NCI-H1048 (cell line): ENCODE measurements at regions not wholly inside any gene's neighbourhood (a gene's known extent, or its start where the extent isn't known, plus 50 kb on each side); places are given as distances from the start of the nearest gene placed in this dataset.
"Not testable (repeated sequence)": the region's sequence is repeated elsewhere in the genome, so short reads cannot be mapped to it uniquely, and the experiment has no call there.

Source experiments
- DNase-seq: peaks from one replicate; lab custom pipeline; 2025; lab: John Stamatoyannopoulos, UW

DNA sequence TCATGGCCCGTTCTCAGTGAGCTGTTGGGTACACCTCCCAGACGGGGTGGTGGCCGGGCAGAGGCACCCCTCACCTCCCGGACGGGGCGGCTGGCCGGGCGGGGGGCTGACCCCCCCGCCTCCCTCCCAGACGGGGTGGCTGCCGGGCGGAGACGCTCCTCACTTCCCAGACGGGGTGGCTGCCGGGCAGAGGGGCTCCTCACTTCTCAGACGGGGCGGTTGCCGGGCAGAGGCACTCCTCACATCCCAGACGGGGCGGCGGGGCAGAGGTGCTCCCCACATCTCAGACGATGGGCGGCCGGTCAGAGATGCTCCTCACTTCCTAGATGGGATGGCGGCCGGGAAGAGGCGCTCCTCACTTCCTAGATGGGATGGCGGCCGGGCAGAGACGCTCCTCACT, 129.7 kb upstream of the DAAM1 start:
- not testable (repeated sequence) for DNase-seq

DNA sequence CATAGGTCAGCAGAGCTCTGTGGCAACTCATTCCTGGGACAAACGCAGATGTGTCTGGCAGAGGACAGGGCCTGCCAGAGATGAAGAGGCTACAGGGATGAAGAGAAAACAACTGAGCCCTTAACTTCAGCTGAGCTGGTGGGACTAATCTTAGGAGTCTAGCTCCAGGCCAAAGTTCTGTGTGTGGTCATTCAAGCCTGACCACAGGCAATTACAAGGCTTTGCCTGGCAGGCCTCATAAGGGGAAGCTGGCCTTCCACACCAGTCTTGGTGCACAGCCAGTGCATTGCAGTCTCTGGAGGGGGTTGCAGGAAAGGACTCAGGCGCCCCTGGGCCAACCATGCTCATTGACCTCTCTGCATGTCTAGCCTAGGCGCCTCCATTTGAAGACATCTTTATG, 127.6 kb upstream of the DAAM1 start:
- no peak for DNase-seq

DNA sequence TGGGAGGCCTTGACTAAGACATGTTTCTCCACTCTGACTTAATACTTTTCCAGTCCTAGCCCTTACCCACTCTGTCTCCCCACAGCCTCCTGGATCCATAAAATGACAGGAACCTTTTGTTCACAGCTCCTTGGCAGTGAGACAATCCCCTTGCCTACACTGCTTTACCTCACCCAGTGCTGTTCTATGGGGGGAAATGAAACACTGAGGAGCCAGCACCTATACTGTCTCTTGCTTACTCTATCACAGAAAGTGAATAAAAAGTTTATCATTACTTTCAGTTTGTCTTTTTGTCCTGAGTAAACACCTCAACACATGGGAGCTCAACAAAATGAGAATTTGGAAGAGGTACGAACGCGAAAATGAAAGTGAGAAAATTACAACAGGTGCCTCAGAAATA, 127.2 kb upstream of the DAAM1 start:
- no peak for DNase-seq

DNA sequence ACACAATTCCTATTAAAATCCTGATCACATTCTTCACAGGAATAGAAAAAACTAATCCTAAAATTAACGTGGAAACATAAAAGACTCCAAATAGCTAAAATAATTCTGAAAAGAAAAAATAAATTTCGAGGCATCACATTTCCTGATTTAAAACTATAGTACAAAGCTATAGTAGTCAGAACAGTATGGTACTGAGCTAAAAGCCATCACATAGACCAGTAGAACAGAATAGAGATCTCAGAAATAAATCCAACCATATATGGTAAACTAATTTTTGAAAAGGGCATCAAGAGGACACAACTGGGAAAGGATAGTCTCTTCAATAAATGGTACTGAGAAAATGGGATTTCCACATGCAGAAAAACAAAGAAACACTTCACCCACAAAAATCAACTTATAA, 125.2 kb upstream of the DAAM1 start:
- no peak for DNase-seq

DNA sequence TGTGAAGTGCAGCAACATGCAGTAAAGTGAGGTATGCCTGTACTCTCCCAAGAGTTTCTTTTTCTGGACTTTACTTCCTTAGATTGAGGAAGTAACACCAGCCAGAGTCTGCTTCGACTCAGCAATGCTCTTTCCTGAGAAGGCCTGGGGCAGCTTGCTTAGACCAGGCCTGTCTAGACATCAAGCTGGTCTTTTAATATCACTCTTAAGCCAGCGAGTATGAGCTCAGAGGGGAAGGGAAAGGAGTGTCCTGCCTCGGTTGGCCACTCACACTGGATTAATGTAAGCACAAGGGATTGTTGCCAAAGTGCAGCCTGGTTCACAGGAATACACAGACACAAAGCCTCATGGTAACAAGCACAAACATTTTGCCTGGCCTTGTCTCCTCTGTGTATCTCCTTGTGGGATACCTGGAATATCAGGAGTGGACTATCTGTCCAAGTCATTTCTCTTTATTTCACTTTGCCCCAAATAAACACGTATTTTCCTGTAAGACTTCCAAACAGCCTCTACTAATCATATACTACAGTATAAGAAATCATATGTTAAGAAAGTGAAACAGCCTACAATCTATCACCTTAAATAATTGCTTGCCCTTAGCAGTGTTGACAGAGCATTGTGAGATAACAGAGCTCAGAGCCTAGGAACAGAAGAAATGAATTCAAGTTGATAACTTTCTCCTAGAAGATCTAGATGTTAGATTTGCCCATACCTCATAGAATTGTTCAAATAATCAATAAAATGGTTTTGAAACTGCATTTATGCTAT, 121.2 kb upstream of the DAAM1 start:
- DNase-seq: no peak

DNA sequence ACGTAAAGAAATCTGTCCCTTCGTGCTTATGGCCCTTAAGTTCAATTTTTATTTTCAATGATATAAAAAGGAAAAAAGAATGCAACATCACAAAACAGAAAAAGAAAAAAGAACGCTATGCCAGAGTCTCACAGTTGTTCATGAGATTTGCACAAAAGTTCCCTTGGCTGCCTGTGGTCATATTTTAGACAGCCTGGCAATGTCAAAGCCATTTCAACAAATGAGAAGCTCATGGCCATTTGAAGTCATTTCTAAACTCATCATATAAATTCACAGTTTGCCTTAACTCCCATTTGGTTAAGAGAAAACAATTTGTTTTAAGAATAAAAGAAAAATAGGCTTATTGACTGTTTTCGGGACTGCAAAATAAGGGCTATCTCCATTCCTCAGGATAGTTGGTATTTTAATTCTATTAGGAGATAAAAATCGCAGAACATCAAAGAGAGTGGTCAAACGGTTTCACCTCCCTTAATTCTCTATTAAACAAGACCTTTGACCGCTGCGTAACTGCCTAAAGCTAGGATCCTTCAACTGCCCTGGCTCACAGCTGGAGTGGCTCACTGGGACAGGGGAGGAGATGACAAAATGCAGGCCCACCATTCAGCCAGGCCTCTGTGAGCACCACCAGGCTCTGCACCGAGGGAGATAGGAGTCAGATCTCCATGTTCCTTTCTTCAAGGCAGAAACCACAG, 119.2 kb upstream of the DAAM1 start:
- DNase-seq: no peak

DNA sequence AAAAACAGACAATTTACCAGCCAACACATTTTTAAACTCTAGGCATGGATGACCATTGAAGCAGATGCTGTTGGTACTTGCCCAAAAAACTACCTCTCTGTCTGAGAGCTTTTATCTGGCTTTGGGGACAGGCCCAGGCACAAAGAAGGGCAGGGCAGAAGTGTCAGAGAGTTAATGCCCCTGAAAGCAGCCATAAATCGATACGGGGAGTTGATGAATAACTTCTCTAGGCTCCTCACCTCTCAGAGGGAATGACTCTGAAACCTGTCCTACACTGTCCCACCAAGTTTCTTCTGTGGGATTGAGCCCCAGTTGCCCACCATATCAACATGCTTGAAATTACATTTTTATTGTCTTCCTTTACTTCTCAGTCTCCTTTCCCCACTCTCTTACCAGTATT, 113.0 kb upstream of the DAAM1 start:
- no peak for DNase-seq

DNA sequence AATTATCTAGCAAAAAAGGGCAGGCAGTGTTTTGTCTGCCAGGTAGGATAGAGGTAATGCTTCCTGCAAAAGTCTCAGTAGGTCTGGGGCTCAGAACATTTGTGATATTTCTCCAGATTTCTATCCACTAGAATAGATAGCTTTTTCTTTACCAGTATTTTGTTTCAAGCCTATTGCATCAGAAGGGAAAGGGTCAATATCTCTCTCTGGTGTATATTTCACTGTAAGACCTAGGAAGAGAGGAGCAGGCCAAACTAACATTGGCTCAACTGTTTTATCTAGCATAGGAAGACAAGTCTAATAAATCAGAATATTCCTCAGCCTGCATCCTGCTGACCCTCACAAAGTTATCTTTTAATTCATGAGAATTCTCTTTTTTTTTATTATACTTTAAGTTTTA, 106.7 kb upstream of the DAAM1 start:
- no peak for DNase-seq

DNA sequence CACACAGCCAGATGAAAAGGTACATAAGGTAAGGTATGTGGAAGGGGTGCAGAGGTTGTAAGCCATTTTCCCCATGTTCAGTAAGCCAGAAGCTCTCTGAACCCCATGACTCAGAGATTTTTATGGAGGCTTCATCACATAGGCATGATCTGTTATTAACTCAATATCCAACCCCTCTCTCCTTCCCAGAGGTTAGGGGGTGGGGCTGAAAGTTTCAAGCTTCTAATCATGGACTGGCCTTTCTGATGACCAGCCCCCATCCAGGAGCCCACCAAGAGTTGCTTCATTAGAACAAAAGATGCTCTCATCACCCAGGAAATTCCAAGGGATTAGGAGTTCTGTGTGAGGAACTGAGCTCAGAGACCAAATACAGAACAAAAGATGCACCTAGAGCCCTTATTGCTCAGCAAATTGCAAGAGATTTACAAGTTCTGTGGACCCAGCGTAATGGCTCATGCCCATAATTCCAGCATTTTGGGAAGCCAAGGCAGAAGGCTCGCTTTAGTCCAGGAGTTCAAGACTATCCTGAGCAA, 103.2 kb upstream of the DAAM1 start:
- no peak for DNase-seq

DNA sequence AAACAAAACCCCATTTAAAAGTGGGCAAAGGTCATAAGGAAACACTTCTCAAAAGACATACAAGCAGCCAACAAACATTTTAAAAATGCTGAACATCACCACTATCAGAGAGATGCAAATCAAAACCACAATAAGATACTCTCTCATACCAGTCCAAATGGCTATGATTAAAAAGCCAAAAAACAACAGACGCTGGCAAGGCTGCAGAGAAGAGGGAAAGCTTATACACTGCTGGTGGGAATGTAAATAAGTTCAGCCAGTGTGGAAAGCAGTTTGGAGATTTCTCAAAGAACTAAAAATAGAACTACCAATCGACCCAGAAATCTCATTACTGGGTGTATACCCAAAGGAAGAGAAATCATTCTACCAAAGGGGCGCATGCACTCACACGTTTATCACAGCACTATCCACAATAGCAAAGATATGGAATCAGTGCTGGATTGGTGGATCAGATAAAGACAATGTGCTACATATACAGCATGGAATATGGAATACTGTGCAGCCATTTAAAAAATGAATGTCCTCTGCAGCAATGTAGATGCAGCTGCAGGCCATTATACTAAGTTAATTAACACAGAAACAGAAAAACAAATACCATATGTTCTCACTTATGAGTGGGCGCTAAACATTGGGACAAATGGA, 102.1 kb upstream of the DAAM1 start:
- no peak for DNase-seq

DNA sequence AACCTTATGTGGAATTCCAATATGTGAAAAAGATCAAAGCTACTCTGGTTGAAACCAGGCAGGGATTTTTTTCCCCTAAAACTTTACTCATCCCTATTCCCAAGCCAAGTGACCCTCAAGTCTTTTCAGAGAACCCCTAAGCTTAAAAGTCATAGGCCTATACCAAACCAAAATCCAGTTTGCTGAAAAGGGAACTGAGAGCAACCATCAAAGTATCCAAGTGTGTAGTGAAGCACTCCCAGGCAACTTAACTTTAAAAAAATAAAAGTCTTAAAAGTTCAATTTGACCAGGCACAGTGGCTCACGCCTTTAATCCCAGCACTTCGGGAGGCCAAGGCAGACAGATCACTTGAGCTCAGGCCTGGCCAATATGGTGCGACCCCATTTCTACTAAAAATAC, 101.2 kb upstream of the DAAM1 start:
- DNase-seq: no peak

DNA sequence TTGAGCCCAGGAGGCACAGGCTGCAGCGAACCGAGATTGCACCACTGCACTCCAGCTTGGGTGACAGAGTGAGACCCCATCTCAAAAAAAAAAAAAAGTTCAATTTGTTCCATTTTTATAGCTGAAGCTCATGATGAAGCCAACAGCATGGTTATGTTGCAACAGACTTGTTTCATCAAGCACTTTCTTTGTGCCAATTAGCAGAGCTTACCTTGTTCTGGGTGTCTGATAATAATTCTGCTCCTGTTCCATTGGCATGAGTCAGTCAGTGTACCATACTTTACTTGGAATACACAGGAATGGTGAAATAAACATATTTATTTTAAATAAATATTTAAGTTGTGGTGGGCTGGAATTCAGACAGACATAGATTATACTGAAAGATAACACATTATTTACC, 100.8 kb upstream of the DAAM1 start:
- no peak for DNase-seq

DNA sequence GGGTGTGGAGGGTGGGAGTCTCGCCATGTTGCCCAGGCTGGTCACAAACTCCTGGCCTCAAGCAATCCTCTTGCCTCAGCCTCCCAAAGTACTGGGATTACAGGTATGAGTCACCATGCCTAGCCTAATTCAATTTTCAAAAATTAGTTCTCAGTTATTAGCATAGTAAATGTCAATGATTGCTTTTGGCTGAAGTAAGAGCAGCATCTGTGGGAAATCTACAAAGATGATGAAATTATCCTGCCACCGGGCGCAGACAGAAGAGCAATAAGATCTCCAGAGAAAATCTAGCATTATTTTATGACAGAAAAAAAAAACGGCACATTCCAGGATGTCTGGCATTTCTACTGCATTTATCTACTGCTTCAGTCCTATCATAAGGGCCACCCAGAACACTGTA, 97.9 kb upstream of the DAAM1 start:
- DNase-seq: no peak

DNA sequence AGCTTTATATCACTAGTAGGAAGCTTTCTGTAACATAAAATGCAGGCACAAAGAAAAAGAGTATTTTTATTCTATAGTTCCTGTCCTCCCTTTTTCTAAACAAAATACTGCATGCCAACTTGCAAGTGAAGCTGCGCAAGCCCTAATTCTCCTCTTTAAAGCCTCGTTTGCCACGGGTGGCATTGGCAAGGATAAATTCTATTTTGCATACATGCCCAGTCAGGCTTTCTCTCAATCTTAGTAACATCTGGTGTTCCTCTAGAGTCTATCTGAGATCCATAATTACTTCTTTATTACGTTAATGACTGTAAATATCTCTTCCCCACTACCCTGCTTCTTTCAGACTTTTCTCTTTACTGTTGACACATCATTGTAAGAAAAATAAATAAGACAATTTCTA, 97.1 kb upstream of the DAAM1 start:
- DNase-seq: no peak

DNA sequence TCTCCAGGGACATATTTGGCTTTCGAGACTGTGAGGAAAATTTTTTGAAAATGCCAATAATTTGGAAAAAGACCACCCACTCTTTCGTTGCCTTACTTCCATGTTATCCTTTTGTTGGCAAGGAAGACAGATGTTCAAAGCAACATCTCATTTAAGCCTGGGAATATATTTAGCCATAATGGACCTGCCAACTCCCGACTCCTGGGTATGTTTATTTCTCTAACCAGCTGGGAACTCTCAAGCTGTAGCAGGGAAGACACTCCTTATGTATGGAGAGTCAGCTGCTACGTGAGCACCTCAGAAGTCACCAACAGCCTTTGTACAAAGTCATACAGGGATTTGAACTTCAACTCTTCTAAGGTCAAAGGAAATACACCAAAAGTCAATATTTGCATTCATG, 96.5 kb upstream of the DAAM1 start:
- no peak for DNase-seq

DNA sequence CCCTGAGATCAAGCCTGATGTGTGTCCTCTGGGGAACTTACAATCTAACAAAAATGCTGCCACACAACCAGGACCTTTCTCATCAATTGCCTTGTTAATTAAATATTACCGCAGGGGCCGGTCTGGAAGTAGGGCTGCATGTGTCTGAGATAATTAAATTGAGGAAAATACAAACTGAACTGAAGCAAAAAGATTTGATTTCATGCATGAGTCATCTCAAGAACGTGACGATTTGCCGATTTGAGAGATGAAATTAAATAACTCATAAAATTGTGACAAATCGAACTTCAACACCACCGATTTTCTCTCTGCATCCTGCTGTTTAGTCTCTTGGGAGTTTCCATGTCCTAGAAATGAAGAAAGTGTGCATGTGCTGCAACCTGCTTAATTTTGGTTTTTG, 94.6 kb upstream of the DAAM1 start:
- DNase-seq: no peak

DNA sequence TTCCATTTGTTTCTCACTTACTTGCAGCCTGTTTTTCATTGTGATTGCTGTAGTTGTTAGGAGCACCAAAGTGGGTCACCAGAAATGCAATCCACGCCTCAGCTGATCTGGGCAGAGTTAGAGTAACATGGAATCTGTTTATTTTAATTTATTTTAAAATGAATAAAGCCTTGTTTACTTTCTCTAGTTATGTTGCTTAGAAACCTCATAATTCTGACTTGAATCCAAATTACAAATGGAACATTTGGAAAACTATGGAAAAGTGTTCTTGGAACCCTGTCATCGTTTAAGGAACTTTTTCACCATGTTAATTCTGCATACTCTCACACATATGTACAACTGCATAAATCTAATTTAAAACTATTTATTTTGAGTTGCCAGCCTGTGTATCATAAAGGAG, 92.2 kb upstream of the DAAM1 start:
- DNase-seq: no peak

DNA sequence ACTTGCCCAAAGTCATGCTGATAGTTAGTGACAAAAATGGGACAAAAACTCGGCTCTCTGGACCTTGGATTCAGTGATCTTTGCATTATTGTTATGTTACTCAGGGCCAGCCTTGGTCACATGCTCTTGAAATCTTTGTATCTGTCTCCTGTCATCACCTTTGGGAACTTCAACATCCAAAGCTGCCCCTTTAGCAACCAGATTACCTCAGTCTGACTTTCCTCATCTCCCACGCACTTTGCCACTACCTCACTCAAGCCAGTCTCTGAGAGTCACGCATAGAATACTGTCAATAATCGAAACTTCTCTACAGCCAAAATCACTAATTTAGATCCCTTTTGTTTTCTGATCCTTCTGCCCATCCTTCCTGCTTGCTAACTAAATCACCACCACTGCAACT, 90.8 kb upstream of the DAAM1 start:
- no peak for DNase-seq

DNA sequence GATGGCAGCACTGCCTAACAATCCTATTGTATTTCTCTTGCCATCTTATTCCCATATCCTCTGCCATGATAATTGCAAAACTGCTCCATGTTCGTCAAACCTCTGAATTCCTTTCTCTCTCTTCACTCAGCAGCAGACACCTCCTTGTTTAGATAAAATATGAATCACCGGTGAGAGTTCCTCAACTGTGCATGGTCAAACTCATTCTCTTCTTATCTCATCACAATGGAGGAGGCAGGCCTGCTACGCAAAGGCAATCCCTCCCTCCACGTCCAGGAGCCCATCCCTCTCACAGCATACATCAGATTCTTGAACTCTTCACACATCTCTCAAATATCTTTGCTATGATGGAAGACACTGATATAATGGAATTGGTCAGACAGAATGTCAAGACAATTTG, 90.1 kb upstream of the DAAM1 start:
- DNase-seq: no peak

DNA sequence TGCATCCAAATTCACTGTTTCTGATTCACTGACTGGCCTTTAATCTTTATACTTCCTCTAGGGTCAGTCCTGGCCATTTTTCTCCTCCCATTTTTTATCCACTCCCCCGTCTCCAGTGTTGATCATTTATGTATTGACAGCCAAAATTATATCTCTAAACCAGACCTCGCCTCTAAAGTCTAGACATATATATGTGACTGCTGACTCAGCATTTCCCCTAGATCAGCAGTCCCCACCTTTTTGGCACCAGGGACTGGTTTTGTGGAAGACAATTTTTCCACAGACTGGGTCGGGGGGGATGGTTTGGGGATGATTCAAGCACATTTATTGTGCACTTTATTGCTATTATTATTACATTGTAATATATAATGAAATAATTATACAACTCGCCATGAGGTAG, 88.3 kb upstream of the DAAM1 start:
- DNase-seq: no peak

DNA sequence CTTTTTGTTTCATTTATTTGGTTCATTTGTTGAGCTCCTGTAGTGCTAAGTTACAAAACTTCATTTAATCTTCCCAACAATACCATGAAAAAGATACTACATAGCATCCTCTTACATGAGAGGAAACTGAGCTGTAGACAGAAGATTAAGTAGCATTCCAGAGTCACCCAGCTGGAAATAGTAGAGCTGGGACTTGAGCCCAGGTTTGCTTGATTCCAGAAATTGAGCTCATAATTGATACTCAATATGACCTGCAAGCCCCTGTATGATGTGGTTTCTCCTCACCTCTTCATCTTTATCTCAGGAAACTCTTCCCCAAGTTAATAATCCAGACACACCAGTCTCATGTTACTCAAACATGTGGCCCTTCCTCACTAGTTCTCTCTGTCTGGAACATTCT, 87.0 kb upstream of the DAAM1 start:
- DNase-seq: no peak

DNA sequence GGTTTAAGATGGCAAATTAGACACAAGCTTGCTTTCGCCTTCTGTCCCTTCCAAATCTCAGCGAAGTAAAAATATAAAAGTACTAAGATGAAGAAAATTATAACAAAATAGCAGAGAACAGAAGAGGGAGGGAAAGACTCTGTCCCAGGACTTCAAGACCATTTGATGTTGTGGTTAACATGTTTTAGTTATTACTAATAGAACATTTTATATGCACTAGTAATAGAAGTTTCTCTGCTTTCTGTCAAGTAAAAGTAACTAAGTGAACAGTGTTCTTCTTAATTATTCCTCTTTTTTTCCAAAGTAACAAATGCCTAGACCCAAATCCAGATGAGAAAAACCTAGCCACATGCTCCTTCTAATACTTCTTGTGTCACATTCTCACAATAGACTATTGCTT, 85.1 kb upstream of the DAAM1 start:
- DNase-seq: no peak

DNA sequence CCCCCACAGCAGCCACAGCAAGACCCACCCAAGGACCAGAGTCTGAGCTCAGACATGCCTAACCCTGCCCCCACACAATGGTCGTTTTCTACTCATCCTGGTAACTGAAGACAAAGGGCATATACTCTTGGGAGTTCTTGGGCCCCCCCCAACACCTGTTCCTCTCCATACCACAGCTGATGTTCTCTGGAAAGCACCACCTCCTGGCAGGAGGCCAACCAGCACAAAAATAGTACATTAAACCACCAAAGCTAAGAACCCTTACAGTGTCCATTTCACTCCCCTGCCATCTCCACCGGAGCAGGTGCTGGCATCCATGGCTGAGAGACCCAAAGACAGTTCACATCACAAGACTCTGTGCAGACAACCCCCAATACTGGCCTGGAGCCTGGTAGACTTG, 80.6 kb upstream of the DAAM1 start:
- DNase-seq: no peak
